ENCODE measurements at regions not wholly inside any gene's neighbourhood (a gene's known extent, or its start where the extent isn't known, plus 50 kb on each side); places are given as distances from the start of the nearest gene placed in this dataset.

DNA sequence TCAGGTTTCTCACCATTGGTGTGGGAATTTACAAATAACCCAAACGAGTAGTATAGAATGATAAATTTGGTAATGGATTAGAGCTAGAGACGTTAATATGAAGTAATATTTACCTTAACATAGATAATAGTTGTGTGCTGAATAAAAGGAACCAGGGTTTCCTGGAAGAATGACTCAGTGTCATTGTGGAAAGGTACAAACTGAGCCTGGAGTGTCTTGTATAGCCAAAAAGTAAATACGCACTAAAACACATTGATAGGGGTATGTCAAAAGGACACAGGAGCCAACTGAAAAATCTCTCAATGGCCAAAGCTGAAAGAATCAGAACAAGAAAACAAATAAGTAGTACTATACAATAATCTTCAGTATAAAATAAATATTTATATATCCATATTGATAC, 363.5 kb downstream of the SLCO4C1 start:
- DNase-seq (ENCODE audit: low read depth): no peak

DNA sequence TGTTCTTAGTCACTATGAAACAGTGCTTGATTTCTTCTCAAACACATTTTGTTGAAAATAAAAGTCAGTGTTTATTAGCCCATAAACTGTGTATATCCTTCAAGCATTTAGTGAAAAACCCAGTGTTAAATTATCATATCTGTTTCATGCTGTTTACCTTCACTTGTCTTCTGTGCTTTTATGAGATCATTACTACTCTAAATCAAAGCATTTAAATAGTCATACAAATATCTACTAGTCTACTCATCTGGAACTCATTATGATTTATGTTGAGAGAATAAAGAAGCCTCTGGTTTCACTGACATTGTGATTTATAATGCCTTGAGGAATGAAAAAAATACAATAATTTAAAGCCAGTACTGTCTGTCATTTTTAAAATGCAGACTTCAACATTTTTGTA, 366.5 kb downstream of the SLCO4C1 start:
- no peak for DNase-seq (ENCODE audit: low read depth)

DNA sequence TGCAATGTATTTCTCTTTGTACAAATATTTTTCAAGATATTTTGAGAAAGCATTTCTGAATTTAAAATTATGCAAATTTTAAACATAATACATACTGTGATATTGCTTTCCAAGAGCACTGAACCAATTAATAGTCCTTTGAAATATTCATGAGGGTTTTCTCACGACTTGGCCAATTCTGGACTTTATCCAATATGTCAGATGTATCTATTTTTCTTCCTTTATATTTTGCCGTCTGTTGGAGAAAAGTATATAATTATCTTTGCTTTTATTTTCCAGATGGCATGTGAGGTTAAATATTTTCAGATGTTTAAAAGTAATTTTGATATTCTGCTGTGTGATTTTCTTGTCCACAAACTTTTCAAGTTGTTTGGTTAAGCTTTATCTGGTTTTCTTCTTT, 378.9 kb downstream of the SLCO4C1 start:
- no peak for DNase-seq (ENCODE audit: low read depth)

DNA sequence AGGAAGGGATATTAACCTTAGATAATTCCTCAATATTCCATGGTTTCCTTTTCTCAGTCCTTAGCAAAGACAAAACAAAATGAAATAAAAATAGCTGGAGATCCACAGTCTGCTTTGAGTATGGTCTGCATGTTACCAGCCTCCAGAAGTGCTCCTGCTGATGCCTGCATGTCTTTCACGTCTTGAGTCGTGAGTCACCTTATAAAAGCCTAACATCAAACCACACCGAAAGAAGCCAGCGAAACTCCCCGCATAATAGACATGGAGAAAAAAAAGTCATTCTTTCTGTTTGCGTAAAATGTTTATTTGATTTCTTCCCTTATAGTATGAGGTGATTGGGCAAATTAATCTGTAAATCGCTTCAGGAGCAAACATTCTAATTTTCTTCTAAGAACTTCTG, 380.5 kb downstream of the SLCO4C1 start:
- no peak for DNase-seq (ENCODE audit: low read depth)

DNA sequence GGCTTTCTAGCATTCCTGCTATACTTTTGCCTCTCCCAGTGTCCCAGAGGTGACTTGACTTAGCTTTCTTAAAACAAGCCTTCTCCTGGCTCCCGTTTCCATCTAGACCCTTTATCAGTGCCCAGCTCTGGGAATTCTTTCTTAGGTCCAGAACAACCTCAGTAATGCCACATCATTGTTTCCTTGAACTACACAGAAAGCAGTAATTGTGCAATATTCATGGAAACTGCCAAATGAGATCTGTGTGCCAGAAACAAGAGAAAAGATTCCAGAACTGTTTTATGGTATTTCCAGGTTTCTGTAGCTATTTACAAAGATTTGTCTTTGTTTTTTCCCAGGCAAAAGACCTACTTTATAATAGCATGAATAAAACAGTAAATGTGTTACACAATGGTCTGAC, 391.3 kb downstream of the SLCO4C1 start:
- no peak for DNase-seq (ENCODE audit: low read depth)

DNA sequence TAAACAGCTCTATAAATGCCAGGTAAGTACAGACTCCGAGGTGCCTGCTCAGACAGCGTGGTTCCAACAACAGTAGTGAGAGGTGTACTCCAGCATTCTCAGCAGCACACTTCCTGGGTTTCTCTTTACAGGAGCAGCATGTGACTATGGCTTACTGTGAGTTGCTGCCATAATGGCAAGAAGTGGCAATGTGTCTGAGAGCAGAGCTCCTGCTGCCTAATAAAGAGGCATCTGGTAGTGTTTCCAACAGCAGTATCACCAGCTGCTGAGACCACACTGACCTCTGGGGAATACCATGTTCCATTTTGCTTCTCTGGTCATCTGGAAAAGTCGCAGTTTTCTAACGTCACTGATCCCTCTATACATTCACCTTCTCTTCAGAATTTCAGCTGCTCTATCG, 398.2 kb downstream of the SLCO4C1 start:
- no peak for DNase-seq (ENCODE audit: low read depth)

DNA sequence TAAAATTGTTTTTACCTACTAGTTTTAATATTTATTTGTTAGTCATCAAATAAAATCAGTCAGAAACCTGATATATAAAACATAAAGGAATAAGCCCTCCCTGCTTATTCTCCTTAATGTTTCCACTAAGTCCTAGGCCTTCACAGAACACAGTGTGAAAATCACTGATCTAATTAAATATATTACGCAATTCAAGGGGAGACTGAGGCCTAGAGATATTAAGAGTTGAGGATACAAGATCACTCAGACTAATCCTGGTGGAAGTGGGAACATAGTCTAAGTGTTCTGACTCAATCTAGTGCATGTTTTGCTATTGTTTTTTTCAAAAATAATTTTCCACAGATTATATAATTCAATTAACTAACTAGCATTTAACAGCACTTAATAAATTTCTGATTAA, 401.1 kb downstream of the SLCO4C1 start:
- no peak for DNase-seq (ENCODE audit: low read depth)

DNA sequence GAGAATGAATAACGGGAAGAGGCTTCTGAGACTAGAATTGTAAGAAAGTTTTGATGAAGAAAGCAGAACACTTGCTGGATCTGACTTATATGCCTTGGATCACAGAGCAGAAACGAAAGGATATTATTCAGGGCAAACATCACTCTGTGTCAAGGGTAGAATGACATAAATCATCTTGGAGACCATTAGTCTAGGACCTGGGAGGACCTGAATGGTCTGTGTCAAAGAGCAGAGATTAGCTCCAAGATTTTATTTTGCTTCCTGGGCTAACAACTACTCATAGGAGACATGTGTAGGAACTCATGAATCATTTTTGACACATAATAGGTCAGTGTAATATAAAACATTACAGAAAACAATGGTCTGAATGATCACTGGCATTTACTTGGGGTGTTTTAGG, 417.9 kb downstream of the SLCO4C1 start:
- DNase-seq (ENCODE audit: low read depth): no peak

DNA sequence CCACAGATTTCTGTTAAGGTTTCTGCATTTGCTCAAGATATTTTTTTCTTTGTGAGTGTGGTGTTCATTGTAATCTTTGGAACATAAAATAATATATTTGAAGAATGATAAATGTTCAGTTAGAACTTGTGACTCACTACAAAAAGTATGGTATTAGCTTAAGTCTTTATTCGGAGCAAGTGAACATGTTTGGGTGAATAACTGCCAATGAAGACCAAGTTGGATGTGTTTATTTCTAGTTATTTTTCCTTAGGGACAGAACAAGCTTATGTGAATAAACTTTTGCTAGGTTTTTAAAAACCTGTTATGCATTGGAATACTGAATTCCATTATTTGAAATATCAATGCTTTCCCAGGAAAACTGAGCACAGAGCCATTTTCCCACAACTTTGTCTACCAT, 418.6 kb downstream of the SLCO4C1 start:
- no peak for DNase-seq (ENCODE audit: low read depth)

DNA sequence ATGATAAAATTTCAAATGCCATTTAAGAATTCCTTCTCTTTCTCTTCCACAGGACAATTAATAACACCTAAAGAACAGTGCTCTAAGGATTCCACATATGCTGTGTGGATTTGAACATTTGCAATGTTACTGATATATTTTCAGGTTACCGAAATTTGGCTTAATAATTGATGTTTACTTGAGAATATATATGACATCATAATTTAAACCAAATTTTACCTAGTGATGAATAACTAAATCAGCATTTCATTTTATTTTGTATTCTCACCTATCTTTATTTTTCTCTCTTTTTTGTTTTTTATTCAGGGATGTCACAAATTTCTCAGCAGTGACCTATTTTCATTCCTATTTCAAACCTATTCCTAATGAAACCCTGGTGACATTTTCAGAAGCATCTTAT, 429.6 kb downstream of the SLCO4C1 start:
- DNase-seq (ENCODE audit: low read depth): no peak

DNA sequence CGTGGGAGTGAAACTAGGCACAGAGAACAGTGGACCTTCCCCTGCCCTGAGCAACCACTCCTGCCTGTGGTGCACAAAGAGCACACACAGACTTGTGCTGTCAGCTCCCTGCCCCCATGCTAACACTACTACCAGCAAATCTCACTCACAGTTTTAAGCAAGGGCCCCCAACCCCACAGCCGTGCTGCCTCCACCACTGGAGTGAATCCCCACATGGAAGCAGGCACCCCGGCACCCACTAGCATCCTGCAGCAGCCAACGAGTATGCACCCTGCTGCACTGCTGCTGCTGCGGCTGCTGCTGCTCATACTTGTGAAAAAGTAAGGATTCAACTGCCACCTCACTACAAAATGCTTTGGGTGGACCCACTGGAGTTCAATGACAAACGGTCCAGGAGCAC, 435.5 kb downstream of the SLCO4C1 start:
- no peak for DNase-seq (ENCODE audit: low read depth)

DNA sequence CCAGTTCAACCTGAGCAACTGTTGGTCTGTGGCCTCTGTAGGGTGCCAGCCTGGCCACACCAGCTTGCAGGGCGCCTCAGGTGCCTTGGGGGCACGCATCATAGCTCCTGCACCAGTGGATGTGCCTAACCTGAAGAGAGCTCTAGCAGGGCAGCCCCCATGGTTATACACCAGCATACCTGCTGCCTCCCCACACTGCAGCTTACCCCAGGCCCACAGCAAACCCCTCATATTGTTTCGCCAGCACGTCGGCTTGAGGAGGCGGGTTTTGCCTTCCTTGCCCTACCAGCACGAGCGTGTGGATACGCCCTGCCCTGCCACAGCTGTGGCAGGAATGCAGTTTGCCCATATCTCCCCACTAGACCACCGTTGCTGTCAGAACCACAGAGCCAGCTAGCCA, 435.9 kb downstream of the SLCO4C1 start:
- no peak for DNase-seq (ENCODE audit: low read depth)

DNA sequence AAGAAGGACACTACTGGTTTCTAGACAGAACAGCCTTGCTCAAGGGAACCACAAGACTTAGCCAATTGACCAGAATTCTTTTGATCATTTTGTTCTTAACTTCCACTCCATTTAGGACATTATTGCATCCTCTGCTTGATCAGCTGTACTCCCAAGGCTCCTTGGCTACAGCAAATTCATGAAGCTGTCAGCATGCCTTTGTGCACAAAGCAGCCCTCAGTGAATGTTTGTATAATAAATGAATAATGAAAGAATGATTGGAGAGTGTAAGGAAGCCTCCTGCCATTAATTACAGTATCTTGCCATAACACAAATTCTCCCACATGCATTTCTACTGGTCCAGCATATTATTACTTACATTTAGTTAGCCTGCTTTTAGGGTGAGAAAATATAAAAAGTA, 449.6 kb downstream of the SLCO4C1 start:
- no peak for DNase-seq (ENCODE audit: low read depth)

DNA sequence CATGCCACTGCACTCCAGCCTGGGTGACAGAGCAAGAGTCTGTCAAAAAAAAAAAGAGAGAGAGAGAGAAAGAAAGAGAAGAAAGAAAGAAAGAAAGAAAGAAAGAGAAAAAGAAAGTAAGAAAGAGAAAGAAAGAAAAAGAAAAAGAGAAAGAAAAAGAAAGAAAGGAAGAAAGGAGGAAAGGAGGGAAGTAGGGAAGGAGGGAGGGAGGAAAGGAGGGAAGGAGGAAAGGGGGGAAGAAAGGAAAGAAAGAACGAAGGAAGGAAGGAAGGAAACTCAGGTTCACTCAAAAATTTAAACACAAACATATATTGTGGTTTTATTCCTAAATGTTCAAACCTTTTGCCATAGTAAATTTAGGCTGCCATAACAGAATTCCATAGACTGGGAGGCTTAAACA, 453.0 kb downstream of the SLCO4C1 start:
- DNase-seq (ENCODE audit: low read depth): no peak

DNA sequence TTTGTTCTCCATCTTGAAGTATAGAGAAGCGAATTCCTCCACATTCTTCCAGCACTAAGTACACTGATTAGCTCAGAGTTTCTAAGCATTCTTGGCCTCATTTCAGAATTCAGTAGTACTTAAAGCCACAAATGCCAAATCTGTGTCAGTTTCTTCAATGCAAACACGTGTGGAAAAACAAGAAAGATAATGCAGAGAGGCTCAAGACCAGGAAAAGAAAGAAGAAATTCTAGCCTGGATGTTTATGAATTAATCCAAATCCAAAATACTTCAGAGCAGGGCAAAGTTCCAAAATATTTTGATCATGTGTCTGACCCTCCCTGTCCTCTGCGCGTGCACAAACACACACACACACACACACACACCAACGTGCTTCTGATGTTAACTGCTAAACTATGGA, 457.6 kb downstream of the SLCO4C1 start:
- DNase-seq (ENCODE audit: low read depth): no peak

DNA sequence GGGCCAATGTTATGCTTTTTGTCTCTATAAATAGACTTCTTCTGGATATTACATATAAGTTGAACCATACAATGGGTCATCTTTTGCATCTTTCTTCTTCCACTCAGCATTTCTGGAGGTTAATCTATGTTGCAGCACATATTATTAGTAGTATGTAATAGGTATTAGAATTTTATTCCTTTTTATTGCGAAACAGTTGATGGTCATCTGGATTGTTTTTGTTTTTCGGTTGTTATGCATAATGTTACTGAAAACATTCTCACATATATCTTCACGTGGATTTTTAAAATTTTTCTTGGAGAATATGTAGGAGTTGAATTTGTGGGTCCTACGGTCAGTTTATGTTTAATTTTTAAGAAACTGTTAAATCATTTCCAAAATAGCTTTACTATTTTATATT, 466.8 kb downstream of the SLCO4C1 start:
- no peak for DNase-seq (ENCODE audit: low read depth)

DNA sequence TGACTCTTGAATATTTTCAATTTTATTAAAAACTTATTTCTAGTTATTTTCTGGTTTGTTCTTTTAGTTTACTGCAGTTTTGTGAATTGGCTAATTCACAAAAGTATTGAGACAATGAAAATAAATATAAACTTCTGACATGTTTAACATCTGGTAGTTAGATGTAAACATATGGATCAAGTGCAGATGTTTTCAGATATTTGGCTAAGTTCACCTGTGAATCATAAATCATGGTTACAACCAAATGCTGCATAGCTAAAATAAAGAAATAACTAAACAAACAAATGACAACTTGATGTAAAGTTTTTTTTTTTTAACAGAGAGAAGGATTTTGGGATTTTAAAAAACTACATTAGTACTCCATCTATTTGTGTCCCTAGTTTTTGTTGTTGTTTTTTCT, 484.6 kb downstream of the SLCO4C1 start:
- DNase-seq (ENCODE audit: low read depth): no peak

DNA sequence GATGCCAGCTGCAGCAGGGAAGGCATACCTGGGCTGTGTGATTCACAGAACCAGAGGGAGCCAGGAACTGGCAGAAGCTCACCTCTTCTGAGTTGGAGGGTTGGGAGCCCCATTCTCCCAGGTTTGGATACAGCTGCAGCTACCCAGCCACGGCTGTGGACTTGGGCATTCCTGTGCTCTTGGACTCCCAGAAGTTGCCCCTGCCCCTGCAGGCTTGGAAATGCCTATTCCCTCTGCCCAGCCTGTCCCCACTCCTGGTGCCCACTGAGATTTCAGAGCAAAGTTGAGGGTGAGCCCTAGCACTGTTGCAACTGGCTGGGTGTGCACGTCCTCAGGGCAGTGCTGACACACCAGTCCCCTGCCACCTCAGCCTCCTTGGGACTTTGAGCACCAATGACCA, 489.7 kb downstream of the SLCO4C1 start:
- no peak for DNase-seq (ENCODE audit: low read depth)

DNA sequence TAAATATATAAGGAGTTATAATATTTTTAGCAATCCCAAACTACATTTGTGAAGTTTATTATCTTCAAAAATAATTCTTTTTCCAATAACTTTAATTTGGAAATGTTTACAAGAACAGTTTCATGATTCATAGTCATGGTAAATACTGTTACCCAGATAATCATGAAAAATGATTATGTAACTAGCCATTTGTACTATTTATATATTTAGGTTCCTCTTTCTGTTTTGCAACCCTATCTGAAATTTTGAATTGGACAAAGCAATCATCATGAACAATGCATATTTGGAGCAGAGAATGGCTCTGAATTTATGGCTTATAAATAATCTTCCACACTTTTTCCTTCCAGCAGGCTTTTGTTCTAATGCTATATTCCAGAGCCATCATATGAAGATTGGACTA, 499.7 kb downstream of the SLCO4C1 start:
- no peak for DNase-seq (ENCODE audit: low read depth)

DNA sequence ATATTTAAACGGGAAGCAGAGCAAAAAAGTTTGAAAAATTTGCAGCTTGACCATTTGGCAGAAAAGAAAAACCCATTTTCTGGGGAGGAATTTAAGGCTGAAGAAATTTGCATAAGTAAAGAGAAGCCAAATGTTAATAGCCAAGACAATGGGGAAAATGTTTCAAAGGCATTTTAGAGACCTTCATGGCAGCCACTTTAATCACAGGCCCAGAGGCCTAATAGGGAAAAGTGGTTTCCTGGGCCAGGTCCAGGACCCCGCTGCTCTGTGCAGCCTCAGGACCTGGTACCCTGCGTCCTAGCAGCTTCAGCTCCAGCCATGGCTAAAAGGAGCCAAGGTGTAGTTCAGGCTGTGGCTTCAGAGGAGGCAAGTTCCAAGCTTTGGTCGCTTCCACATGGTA, 507.3 kb downstream of the SLCO4C1 start:
- DNase-seq (ENCODE audit: low read depth): no peak

DNA sequence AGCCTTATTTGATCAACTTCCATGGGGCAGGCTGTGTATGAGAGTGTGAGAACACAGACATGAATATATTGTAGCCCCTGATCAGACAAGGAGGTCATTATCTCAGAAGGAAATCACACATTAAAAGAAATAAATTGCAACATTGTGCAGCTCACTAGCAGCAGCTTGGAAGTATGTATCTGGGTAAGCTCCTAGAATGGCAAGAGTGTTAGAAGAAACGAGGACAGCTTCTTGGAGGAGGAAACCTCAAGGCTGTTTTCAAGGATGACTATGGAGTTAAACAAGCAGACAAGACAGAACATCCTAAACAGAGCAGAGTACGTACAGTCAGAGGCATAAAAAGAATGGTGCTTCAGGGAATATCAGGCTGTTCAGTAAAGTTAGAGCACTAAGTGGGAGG, 511.0 kb downstream of the SLCO4C1 start:
- no peak for DNase-seq (ENCODE audit: low read depth)

DNA sequence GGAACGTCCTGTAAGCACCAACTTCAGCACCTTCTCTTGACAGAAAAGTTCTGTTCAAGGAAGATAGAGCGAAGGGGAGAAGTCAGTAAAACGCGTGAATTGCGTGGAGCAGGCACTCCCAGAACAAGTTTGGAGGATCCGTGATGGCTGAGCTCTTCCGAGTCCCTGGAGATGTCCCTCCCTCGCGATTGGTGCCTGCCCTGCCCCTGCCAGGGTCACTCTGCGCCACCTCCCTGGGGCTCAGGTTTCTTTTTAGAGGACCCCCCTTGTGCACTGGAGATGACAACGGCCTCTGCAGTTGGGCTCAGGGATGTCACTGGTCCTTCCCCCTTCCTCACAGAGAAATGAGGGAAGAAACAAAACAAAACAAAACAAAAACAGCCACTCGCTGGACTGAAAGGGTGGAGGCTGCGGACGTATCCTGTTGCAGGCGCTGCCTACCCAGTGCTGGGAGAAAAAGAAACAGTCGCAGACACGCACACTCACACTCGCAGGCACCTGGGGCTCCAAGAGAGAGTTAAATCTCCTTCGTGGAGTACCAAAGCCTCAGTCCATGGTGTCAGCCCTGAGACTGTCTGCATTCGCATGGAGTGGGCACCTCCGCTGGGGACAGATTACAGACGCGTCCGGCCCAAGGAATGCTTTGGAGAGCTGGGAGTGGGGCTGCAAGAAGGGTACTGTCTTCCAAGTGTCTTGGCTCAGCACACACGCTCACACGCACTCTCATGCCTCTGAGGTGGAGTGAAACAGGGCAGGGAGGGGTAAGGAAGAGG, 512.7 kb downstream of the SLCO4C1 start:
- no peak for DNase-seq (ENCODE audit: low read depth)

DNA sequence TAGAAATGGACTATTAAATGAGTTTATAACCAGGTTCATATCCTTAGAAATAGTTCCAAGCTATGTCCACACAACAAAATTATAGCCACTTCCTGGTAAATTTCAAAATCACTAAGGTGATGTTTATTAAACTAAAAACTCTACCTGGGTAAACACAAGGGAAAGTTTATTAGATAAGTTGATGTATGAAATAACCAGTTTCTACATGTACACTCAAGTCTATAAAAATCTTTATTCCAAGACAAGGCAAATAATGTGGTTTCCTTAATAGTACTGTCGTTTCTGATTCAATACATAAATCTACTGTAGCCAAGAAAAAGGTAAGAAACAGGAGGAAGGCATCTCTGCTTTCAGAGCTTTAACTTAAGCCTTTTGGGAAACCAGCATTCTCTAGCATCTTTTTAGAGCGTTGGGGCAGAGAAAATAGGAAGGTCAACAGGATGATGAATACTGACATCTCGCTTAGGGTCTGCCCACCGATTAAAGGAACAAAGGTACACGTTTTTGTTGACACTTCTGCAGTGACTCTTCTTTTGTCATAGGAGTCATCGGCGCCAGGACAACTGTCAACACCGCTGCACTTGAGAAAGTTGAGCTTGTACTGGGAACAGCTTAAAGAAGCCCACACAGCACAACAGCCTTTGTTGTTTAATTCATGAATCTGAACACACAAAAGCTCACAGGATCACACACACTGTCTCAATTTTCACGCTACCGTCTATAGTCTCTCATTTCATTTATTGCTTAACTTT, 513.6 kb downstream of the SLCO4C1 start:
- no peak for DNase-seq (ENCODE audit: low read depth)

DNA sequence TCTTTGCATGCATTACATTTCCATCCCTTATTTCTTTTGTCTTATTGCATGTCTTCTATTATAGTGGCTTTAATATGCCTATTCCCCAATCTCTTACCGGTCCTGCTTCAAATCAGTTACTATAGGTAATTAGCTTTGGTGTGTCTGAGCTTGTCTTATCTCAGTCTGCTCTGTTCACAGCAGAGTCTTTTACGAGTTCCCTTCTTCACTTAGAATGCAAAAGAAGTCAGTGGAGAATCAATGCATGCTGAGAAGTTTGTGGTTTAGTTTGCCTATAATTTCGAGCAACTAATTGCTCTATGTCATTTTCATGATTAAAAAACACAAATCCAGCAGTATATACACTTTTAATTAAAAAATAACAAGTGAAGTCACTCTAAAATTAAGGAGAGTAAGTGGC, 545.0 kb downstream of the SLCO4C1 start:
- DNase-seq (ENCODE audit: low read depth): no peak

Measured in activated T-cell treated with anti-CD3 and anti-CD28 coated beads for 1 hour (primary cell).